GM21723 (cell line): ENCODE measurements at regions not wholly inside any gene's neighbourhood (a gene's known extent, or its start where the extent isn't known, plus 50 kb on each side); places are given as distances from the start of the nearest gene placed in this dataset.

Experiments
- ATAC-seq: cut with Tn5 transposase; IDR thresholded peaks from one replicate; pipeline ENCODE4 v1.9.1; 2021; ENCODE audit warnings: mild to moderate bottlenecking, moderate library complexity; ENCODE audit not compliant: unreplicated experiment

- ATAC-seq = no peak
These were observed 804.6 kb upstream of the COX7C start for GRCh38 chr5:85813146-85813545.

DNA sequence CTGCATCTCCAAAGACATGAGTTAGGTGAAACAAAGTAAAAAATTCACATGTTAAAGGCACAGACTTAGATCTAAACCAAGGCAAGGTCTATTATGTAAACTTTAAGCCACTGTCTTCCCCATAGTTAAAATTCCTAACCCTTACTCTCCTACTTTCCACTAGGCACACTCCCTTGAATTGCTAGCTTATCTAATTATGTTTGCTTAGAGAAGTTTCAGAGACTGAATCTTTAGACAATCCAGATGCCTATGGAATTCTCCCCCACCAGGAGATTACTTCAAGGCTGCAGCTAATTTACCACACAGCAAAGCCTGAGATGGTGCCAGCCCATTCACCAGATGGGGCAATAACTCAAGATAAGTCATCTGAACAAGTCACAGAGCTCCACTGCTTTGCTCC lies 803.1 kb upstream of the COX7C start:
- no peak for ATAC-seq

- ATAC-seq = no peak
These were observed 794.0 kb upstream of the COX7C start for GRCh38 chr5:85823462-85824426.

GRCh38 chr5:85838781-85839180 lies 779.0 kb upstream of the COX7C start:
- no peak for ATAC-seq

DNA sequence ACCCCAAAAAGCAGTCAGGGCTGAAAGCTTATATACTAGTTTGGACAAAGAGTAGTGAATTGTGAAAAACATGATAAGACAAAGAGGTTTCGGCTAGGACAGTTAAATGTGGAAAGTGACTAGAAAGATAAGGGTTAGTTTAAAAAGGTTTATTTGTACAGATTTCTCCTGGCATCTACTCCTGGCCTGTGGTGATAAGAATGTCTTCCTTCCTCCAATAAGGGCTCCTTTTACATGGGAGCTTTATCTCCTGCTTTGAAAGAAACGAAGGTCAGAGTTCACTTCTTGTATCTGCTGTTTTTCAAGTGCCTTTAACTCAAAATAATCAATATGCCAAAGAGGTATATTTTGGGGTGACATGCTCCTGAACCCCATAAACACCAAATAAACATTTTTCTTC lies 776.1 kb upstream of the COX7C start:
- ATAC-seq = no peak

- no peak for ATAC-seq
These were observed 774.2 kb upstream of the COX7C start for GRCh38 chr5:85843535-85843934.

DNA sequence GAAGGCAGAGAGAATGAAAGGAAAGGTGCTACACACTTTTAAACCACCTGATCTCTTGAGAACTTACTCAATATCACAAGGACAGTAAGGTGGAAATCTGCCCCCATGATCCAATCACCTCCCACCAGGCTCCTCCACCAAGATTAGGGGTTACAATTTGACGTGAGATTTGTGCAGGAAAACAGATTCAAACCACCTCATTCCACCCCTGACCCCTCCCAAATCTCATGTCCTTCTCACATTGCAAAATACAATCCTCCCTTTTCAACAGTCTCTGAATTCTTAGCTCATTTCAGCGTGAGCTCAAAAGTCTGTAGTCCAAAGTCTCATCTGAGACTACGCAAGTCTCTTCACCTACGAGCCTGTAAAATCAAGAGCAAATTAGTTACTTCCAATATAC lies 768.3 kb upstream of the COX7C start:
- no peak for ATAC-seq

- no peak for ATAC-seq
These were observed 752.4 kb upstream of the COX7C start for GRCh38 chr5:85865296-85865695.

- no peak for ATAC-seq
These were observed 749.7 kb upstream of the COX7C start for GRCh38 chr5:85868070-85868469.

- no peak for ATAC-seq
These were observed 723.7 kb upstream of the COX7C start for GRCh38 chr5:85893996-85894395.

DNA sequence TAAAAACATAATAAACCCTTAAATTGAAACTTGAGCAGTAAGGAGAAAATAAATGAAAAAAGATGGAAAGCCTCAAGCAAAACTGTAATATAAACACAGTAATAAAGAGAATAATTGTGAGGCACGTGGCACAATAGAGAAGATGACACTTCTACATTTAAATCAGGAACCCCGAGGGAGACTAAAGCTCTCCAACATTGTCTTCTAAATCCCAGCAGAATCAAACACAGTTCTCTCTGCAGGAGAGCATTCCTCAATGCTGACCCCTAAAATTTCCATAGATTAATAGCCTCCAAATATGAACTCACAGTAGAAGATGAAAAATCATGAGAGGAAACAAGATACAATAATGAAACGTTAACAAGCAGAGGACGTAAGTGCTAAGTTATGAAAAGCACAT lies 721.2 kb upstream of the COX7C start:
- ATAC-seq = no peak

GRCh38 chr5:85906460-85906859 lies 711.3 kb upstream of the COX7C start:
- no peak for ATAC-seq

DNA sequence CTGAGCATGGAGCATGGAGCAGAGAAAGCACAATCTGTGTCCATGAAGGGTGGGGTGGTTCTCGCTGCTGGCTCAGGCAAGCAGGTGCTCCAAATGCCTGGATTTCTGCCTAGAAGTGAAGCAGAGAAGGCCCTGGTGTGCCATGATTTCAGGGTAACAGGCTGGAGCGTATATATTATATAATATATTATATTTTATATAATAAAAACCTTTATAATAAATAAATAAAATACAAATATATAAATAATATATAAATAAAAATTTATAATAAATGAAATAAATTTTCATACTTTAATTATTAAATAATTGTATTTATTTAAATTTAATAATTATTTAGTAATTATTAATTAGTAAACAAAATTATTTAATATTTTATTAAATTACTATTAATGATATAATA lies 707.4 kb upstream of the COX7C start:
- no peak for ATAC-seq

DNA sequence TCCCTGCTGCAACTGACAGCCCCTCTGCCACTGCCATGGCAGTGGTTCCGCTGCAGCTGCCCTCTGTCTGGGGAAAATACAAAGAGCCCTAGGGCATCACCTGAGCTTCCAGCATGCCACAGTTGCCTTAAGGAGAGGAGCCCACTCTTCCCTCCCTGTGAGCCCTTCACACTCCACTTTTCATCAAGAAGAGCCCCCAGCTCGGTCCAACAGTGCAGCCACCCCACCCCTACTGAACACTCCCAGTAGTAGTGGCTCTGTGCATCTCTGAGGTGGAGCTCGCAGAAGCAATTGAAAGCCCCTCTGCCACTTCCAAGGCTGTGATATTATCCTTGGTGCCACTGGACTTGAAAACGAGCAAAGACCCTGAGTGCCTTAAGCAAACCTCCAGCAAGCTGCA lies 696.8 kb upstream of the COX7C start:
- ATAC-seq = no peak

DNA sequence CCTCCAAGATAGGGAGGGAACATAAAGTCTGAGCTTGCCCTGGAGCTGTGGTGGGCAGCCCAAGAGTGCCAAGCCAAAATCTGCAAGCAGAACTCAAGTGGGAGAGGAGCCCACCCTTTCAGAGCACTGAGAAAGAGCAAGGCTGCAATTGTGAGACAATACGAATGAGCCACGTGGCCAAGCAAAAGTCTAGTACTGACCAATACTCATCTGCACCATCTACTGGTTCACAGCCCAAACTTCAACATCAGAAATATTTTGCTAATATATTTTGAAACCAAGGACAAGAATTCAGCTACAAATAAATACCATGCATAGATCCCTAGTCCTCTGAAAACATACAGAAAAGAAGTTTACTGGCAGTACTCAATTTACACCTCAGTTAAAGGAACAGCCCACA lies 696.2 kb upstream of the COX7C start:
- no peak for ATAC-seq

- ATAC-seq = no peak
These were observed 690.1 kb upstream of the COX7C start for GRCh38 chr5:85927632-85928031.

DNA sequence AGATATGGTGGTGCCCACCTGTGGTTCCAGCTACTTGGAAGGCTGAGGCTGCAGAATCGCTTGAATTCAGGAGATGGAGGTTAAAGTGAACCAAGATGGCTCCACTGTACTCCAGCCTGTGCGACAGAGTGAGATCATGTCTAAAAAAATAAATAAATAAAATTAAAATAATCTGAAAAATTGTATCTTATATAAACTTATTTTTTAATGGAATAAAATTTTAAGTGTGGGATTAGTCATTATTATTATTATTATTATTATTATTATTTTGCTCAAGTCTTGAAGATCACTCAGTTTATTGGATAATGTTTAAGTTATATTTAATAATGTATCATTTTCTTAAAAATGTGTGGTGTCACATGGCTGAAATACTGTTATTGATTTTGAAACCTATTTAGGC lies 688.0 kb upstream of the COX7C start:
- ATAC-seq = no peak

DNA sequence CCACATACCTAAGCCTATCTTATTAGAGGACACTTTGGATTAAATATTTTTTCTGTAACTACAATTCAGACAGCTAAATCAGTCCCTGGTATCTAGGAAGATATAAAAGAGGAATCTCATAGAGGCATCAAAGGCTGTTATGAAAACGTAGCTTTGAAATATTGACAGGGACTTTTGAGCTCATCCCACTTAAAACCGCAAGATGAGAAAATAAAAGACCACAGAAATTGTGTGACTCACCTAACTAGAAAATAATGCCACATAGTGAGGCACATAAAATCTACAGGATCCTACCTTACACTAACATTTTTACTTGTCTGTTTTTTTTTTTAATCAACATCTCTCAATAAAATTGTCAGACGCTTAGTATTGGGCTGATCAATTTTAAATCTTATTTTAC lies 686.5 kb upstream of the COX7C start:
- no peak for ATAC-seq

DNA sequence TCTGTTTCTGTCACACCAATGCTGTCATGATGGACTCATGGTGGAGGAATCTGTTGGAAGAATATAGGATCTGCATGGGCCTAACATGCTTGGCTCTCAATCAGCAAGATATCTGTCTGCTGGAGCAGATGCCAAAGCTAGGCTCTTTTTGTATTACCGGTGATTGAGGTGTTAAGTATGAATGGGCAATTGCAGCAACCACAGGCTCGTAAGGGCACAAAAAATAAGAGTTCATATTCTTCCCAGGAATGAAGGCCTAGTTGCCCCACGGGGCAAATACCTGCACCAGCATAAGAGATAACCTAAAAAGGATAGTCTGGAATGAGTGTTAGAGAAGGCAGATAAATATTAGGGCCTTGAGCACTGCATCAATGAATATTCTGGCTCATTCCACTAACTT lies 679.5 kb upstream of the COX7C start:
- ATAC-seq = no peak

GRCh38 chr5:85951707-85952210 lies 666.0 kb upstream of the COX7C start:
- ATAC-seq = no peak

GRCh38 chr5:85952680-85953079 lies 665.1 kb upstream of the COX7C start:
- no peak for ATAC-seq

GRCh38 chr5:85967681-85968080 lies 650.1 kb upstream of the COX7C start:
- no peak for ATAC-seq

- no peak for ATAC-seq
These were observed 645.2 kb upstream of the COX7C start for GRCh38 chr5:85972539-85972938.
